WTC11 (cell line): ENCODE measurements at regions not wholly inside any gene's neighbourhood (a gene's known extent, or its start where the extent isn't known, plus 50 kb on each side); places are given as distances from the start of the nearest gene placed in this dataset.

Experiments used
- ATAC-seq: fragments of 200-7000 bp; cut with Tn5 transposase; 2 replicates; pipeline ENCODE4 v1.10.0; 2021; ENCODE audit warnings: mild to moderate bottlenecking, moderate library complexity
- CTCF ChIA-PET: fragments of 300-600 bp; sonication (Branson Sonifier 250); formaldehyde crosslinking; loops from one replicate; lab custom pipeline; 2021; ENCODE audit warnings: antibody characterized with exemption; lab: Charles Lee
- POLR2A ChIA-PET: fragments of 350-600 bp; sonication (Branson Sonifier 250); formaldehyde crosslinking; loops from one replicate; lab custom pipeline; 2021; ENCODE audit warnings: antibody characterized with exemption; lab: Charles Lee
- DNase-seq: peaks from one replicate; pipeline ENCODE4 v3.0.0; 2021; ENCODE audit warnings: low spot score
- H3K27ac Mint-ChIP-seq: 2 replicates; pipeline ENCODE4 v1.8.0; 2021; ENCODE audit warnings: mixed read lengths
- H3K27me3 Mint-ChIP-seq: 2 replicates; pipeline ENCODE4 v1.8.0; 2021; ENCODE audit warnings: low read depth, mild to moderate bottlenecking, moderate library complexity, mixed read lengths
- H3K36me3 Mint-ChIP-seq: 2 replicates; pipeline ENCODE4 v1.8.0; 2021; ENCODE audit warnings: mixed read lengths
- H3K4me1 Mint-ChIP-seq: 2 replicates; pipeline ENCODE4 v1.8.0; 2022; ENCODE audit warnings: mixed read lengths
- H3K4me3 Mint-ChIP-seq: 2 replicates; pipeline ENCODE4 v1.8.0; 2021; ENCODE audit warnings: mild to moderate bottlenecking, moderate library complexity, mixed read lengths
- H3K9me3 Mint-ChIP-seq: 2 replicates; pipeline ENCODE4 v1.8.0; 2021; ENCODE audit warnings: mixed read lengths
- CBFB ChIP-seq: sonication (generic); formaldehyde crosslinking; IDR thresholded peaks from 2 replicates; pipeline ENCODE4 v1.8.1; 2022; ENCODE audit warnings: mild to moderate bottlenecking, low read depth, missing genetic modification reagents
- CREB1 ChIP-seq: sonication (generic); formaldehyde crosslinking; IDR thresholded peaks from 2 replicates; pipeline ENCODE4 v1.8.0; 2023; ENCODE audit warnings: mild to moderate bottlenecking, missing genetic modification reagents
- CREM ChIP-seq: sonication (generic); formaldehyde crosslinking; IDR thresholded peaks from 2 replicates; pipeline ENCODE4 v1.8.1; 2022; ENCODE audit warnings: mild to moderate bottlenecking, missing genetic modification reagents, moderate library complexity
- EMX1 ChIP-seq: fragments of 250-450 bp; sonication (Bioruptor Pico); IDR thresholded peaks from 2 replicates; pipeline ENCODE4 v1.8.0; 2021; ENCODE audit warnings: mild to moderate bottlenecking
- FOXJ3 ChIP-seq: sonication (generic); formaldehyde crosslinking; IDR thresholded peaks from 2 replicates; pipeline ENCODE4 v1.9.0; 2021; ENCODE audit warnings: missing genetic modification reagents, mild to moderate bottlenecking, borderline replicate concordance
- FOXK1 ChIP-seq: sonication (generic); formaldehyde crosslinking; IDR thresholded peaks from 2 replicates; pipeline ENCODE4 v1.8.0; 2022; ENCODE audit warnings: mild to moderate bottlenecking, moderate library complexity, missing genetic modification reagents
- FOXP1 ChIP-seq: sonication (generic); formaldehyde crosslinking; IDR thresholded peaks from 2 replicates; pipeline ENCODE4 v1.8.0; 2022; ENCODE audit warnings: missing genetic modification reagents, mild to moderate bottlenecking, moderate library complexity, borderline replicate concordance
- GRHL2 ChIP-seq: fragments of 250-450 bp; sonication (Bioruptor Pico); IDR thresholded peaks from 2 replicates; pipeline ENCODE4 v1.8.0; 2022; ENCODE audit warnings: mild to moderate bottlenecking, moderate library complexity; ENCODE audit not compliant: insufficient replicate concordance, severe bottlenecking
- GTF2I ChIP-seq: fragments of 250-450 bp; sonication (Bioruptor Pico); conservative IDR thresholded peaks from 2 replicates; pipeline ENCODE4 v1.4.0; 2021; ENCODE audit warnings: mild to moderate bottlenecking
- JAZF1 ChIP-seq: fragments of 250-450 bp; sonication (Bioruptor Pico); IDR thresholded peaks from 2 replicates; pipeline ENCODE4 v1.9.0; 2021; ENCODE audit warnings: moderate library complexity, mild to moderate bottlenecking, inconsistent platforms
- JUN ChIP-seq: sonication (generic); formaldehyde crosslinking; IDR thresholded peaks from 2 replicates; pipeline ENCODE4 v1.8.0; 2023; ENCODE audit warnings: mild to moderate bottlenecking, missing genetic modification reagents
- KAT7 ChIP-seq: sonication (generic); formaldehyde crosslinking; IDR thresholded peaks from 2 replicates; pipeline ENCODE4 v1.8.1; 2023; ENCODE audit warnings: missing genetic modification reagents, mild to moderate bottlenecking, borderline replicate concordance
- NR1H2 ChIP-seq: sonication (generic); formaldehyde crosslinking; IDR thresholded peaks from 2 replicates; pipeline ENCODE4 v1.9.0; 2021; ENCODE audit warnings: mild to moderate bottlenecking, moderate library complexity, missing genetic modification reagents
- PRRX2 ChIP-seq: fragments of 250-450 bp; sonication (Bioruptor Pico); IDR thresholded peaks from 2 replicates; pipeline ENCODE4 v1.8.0; 2021; ENCODE audit warnings: mild to moderate bottlenecking
- SMAD3 ChIP-seq: sonication (generic); formaldehyde crosslinking; IDR thresholded peaks from 2 replicates; pipeline ENCODE4 v1.8.0; 2022; ENCODE audit warnings: missing genetic modification reagents, mild to moderate bottlenecking, borderline replicate concordance
- SOX15 ChIP-seq: fragments of 250-450 bp; sonication (Bioruptor Pico); IDR thresholded peaks from 2 replicates; pipeline ENCODE4 v1.9.0; 2021; ENCODE audit warnings: mild to moderate bottlenecking
- ZNF138 ChIP-seq: sonication (generic); formaldehyde crosslinking; conservative IDR thresholded peaks from 2 replicates; pipeline ENCODE4 v1.8.1; 2022; ENCODE audit warnings: mild to moderate bottlenecking, moderate library complexity, missing genetic modification reagents
- ZNF263 ChIP-seq: sonication (generic); formaldehyde crosslinking; IDR thresholded peaks from 2 replicates; pipeline ENCODE4 v1.8.1; 2022; ENCODE audit warnings: low read depth, mild to moderate bottlenecking, moderate library complexity, missing genetic modification reagents
- ZNF423 ChIP-seq: fragments of 250-450 bp; sonication (Bioruptor Pico); IDR thresholded peaks from 2 replicates; pipeline ENCODE4 v2.1.2; 2022; ENCODE audit warnings: mild to moderate bottlenecking, moderate library complexity
- TF ChIP-seq, protein P1 (sequence below): sonication (generic); formaldehyde crosslinking; conservative IDR thresholded peaks from 2 replicates; pipeline ENCODE4 v1.8.1; 2022; ENCODE audit warnings: mild to moderate bottlenecking, missing genetic modification reagents
- TF ChIP-seq, protein P2 (sequence below): sonication (generic); formaldehyde crosslinking; IDR thresholded peaks from 2 replicates; pipeline ENCODE4 v1.8.0; 2023; ENCODE audit warnings: mild to moderate bottlenecking, missing genetic modification reagents
- TF ChIP-seq, protein P3 (sequence below): sonication (generic); formaldehyde crosslinking; IDR thresholded peaks from 2 replicates; pipeline ENCODE4 v1.8.0; 2023; ENCODE audit warnings: missing genetic modification reagents
- TF ChIP-seq, protein P4 (sequence below): sonication (generic); formaldehyde crosslinking; IDR thresholded peaks from 2 replicates; pipeline ENCODE4 v1.8.1; 2022; ENCODE audit warnings: mild to moderate bottlenecking, moderate library complexity, missing genetic modification reagents
- TF ChIP-seq, protein P5 (sequence below): sonication (generic); formaldehyde crosslinking; IDR thresholded peaks from 2 replicates; pipeline ENCODE4 v1.8.0; 2022; ENCODE audit warnings: mild to moderate bottlenecking, missing genetic modification reagents
- TF ChIP-seq, protein P6 (sequence below): sonication (generic); formaldehyde crosslinking; IDR thresholded peaks from 2 replicates; pipeline ENCODE4 v1.8.1; 2023; ENCODE audit warnings: mild to moderate bottlenecking, missing genetic modification reagents, moderate library complexity
- TF ChIP-seq, protein P7 (sequence below): fragments of 250-450 bp; sonication (Bioruptor Pico); IDR thresholded peaks from 2 replicates; pipeline ENCODE4 v1.9.0; 2021; ENCODE audit warnings: moderate library complexity, mild to moderate bottlenecking, inconsistent platforms, borderline replicate concordance
- TF ChIP-seq, protein P8 (sequence below): sonication (generic); formaldehyde crosslinking; IDR thresholded peaks from 2 replicates; pipeline ENCODE4 v1.8.0; 2022; ENCODE audit warnings: mild to moderate bottlenecking, missing genetic modification reagents

DNA sequence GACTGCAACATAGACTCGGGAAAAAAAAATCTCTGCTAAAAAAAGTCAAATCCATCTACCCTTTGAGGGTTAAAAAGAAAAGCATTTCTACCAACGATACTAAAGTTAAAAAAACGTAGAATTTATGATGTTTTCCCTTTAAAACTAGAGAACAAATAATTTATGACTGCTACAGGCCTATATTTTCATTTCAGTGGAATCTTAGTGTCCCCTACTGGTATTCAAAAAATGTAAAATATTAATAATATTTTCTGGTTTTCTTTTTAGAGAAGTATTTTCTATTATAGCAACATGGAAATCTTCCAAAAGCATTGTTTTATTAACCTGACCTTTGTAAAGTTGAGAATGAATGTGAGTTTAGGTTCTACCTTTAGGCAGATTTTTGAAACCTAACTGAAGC lies 1582.2 kb downstream of the MRPL39 start (continued):
- TF ChIP-seq, protein P1, sequence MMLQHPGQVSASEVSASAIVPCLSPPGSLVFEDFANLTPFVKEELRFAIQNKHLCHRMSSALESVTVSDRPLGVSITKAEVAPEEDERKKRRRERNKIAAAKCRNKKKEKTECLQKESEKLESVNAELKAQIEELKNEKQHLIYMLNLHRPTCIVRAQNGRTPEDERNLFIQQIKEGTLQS (CRISPR knock-in tag) = no peak
- TF ChIP-seq FOXP1 (CRISPR knock-in tag) = no peak
- TF ChIP-seq, protein P2, sequence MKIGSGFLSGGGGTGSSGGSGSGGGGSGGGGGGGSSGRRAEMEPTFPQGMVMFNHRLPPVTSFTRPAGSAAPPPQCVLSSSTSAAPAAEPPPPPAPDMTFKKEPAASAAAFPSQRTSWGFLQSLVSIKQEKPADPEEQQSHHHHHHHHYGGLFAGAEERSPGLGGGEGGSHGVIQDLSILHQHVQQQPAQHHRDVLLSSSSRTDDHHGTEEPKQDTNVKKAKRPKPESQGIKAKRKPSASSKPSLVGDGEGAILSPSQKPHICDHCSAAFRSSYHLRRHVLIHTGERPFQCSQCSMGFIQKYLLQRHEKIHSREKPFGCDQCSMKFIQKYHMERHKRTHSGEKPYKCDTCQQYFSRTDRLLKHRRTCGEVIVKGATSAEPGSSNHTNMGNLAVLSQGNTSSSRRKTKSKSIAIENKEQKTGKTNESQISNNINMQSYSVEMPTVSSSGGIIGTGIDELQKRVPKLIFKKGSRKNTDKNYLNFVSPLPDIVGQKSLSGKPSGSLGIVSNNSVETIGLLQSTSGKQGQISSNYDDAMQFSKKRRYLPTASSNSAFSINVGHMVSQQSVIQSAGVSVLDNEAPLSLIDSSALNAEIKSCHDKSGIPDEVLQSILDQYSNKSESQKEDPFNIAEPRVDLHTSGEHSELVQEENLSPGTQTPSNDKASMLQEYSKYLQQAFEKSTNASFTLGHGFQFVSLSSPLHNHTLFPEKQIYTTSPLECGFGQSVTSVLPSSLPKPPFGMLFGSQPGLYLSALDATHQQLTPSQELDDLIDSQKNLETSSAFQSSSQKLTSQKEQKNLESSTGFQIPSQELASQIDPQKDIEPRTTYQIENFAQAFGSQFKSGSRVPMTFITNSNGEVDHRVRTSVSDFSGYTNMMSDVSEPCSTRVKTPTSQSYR (CRISPR knock-in tag) = no peak
- TF ChIP-seq GTF2I (CRISPR knock-in tag) = no peak
- TF ChIP-seq FOXK1 = no peak
- TF ChIP-seq, protein P3, sequence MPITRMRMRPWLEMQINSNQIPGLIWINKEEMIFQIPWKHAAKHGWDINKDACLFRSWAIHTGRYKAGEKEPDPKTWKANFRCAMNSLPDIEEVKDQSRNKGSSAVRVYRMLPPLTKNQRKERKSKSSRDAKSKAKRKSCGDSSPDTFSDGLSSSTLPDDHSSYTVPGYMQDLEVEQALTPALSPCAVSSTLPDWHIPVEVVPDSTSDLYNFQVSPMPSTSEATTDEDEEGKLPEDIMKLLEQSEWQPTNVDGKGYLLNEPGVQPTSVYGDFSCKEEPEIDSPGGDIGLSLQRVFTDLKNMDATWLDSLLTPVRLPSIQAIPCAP (CRISPR knock-in tag) = no peak
- TF ChIP-seq JUN (CRISPR knock-in tag) = no peak
- no peak for TF ChIP-seq FOXJ3 (CRISPR knock-in tag)

DNA sequence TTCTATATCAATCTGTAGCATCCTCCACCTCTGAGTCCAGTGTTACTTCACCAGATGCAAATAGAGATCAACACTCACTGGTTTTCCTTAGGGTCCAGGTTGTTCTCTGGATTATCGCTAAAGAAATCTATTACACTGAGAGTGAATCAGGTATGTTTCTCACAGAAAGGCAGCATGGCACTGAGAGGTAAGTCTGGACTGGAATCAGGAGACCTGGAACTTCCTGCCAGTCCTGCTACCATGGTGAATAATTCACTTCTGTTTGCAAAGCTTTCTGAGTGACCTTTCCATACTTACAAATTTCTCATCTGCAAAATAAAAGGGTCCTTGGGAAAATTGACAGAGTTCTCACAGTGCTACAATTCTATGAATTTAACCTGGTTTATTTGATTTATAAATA lies 1583.3 kb downstream of the MRPL39 start:
- H3K27ac Mint-ChIP-seq = no peak overlapping the region
- POLR2A ChIA-PET = no interaction called here
- DNase-seq (no peak), ATAC-seq (no peak)
- peaks cover 46% of the 10 kb centered on the region for H3K9me3 Mint-ChIP-seq
- no peaks in the 10 kb centered on the region for H3K4me1 Mint-ChIP-seq
- CTCF ChIA-PET = no interaction called here
- TF ChIP-seq, protein P4, sequence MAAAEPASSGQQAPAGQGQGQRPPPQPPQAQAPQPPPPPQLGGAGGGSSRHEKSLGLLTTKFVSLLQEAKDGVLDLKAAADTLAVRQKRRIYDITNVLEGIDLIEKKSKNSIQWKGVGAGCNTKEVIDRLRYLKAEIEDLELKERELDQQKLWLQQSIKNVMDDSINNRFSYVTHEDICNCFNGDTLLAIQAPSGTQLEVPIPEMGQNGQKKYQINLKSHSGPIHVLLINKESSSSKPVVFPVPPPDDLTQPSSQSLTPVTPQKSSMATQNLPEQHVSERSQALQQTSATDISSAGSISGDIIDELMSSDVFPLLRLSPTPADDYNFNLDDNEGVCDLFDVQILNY = no peak
- TF ChIP-seq SMAD3 (no peak), CREB1 (no peak), GRHL2 (CRISPR knock-in tag) (no peak), NR1H2 (no peak), CREM (CRISPR knock-in tag) (no peak), ZNF423 (no peak), EMX1 (CRISPR knock-in tag) (no peak), FOXJ3 (CRISPR knock-in tag) (no peak), KAT7 (CRISPR knock-in tag) (no peak), PRRX2 (CRISPR knock-in tag) (no peak), JAZF1 (CRISPR knock-in tag) (no peak), ZNF263 (CRISPR knock-in tag) (no peak), SOX15 (no peak), ZNF138 (CRISPR knock-in tag) (no peak), CBFB (CRISPR knock-in tag) (no peak)
- TF ChIP-seq, protein P5, sequence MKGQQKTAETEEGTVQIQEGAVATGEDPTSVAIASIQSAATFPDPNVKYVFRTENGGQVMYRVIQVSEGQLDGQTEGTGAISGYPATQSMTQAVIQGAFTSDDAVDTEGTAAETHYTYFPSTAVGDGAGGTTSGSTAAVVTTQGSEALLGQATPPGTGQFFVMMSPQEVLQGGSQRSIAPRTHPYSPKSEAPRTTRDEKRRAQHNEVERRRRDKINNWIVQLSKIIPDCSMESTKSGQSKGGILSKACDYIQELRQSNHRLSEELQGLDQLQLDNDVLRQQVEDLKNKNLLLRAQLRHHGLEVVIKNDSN (CRISPR knock-in tag) = no peak
- TF ChIP-seq, protein P6, sequence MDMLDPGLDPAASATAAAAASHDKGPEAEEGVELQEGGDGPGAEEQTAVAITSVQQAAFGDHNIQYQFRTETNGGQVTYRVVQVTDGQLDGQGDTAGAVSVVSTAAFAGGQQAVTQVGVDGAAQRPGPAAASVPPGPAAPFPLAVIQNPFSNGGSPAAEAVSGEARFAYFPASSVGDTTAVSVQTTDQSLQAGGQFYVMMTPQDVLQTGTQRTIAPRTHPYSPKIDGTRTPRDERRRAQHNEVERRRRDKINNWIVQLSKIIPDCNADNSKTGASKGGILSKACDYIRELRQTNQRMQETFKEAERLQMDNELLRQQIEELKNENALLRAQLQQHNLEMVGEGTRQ = no peak
- TF ChIP-seq, protein P7, sequence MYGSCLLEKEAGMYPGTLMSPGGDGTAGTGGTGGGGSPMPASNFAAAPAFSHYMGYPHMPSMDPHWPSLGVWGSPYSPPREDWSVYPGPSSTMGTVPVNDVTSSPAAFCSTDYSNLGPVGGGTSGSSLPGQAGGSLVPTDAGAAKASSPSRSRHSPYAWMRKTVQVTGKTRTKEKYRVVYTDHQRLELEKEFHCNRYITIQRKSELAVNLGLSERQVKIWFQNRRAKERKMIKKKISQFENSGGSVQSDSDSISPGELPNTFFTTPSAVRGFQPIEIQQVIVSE (CRISPR knock-in tag) = no peak
- TF ChIP-seq, protein P8, sequence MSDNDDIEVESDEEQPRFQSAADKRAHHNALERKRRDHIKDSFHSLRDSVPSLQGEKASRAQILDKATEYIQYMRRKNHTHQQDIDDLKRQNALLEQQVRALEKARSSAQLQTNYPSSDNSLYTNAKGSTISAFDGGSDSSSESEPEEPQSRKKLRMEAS = no peak
- no peaks in the 10 kb centered on the region; the same call in 1 of the 2 replicates for H3K27me3 Mint-ChIP-seq
- H3K36me3 Mint-ChIP-seq = peaks cover 41% of the 10 kb centered on the region
- H3K4me3 Mint-ChIP-seq = no peak overlapping the region
